Middle frontal gyrus (tissue), 1 donor: ENCODE measurements at regions not wholly inside any gene's neighbourhood (a gene's known extent, or its start where the extent isn't known, plus 50 kb on each side); places are given as distances from the start of the nearest gene placed in this dataset.
"Not testable (repeated sequence)": the region's sequence is repeated elsewhere in the genome, so short reads cannot be mapped to it uniquely, and the experiment has no call there.

ENCODE experiments used
- DNase-seq: peaks from one replicate; pipeline ENCODE4 v3.0.0-alpha.2; 2015; ENCODE audit warnings: low spot score; ENCODE audit errors: extremely low spot score

DNA sequence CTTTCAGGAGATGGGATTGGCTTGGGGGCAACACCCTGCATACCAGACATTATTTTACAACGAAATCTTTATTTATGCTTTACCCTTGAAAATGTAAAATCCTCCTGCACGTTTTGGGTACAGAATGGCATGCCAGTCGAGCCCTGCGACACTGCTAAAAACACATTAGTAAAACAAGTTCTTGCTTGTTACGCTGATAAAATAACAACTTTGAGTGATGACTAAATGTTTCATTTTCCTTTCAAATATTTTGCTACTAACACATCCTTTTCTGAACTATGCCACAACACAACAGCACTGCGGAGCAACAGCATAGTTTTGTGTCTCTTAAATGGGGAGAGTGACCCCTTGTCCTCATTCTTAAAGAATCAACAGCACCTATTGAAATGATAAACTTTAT, 76.0 kb upstream of the SEMA3D start:
- DNase-seq = no peak

- DNase-seq = no peak
Observed at GRCh38 chr7:85261336-85261735, 74.5 kb upstream of the SEMA3D start.

DNA sequence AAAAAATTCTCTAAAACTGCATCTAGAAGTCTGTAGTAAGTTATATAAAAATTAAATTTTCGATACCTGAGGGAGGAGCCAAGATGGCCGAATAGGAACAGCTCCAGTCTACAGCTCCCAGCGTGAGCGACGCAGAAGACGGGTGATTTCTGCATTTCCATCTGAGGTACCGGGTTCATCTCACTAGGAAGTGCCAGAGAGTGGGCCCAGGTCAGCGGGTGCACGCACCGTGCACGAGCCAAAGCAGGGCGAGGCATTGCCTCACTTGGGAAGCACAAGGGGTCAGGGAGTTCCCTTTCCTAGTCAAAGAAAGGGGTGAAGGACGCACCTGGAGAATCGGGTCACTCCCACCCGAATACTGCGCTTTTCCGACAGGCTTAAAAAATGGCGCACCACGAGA, 62.9 kb upstream of the SEMA3D start:
- not testable (repeated sequence) for DNase-seq

DNA sequence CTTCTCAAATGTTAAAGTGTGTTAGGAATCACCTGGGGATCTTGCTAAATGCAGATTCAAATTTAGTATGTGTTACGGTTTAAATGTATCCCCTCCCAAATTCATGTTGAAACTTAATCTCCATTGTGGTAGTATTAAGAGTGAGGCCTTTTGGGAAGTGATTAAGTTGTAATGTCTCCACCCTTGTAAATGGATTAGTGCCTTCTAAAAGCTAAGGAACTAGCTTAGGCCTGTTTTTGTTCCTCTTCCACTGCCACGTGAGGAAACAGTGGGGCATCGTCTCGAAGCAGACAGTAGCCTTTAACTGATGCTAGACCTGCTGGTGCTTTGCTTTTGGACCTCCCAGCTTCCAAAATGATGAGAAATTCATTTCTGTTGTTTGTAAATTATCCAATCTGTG, 52.3 kb upstream of the SEMA3D start:
- no peak for DNase-seq

GRCh38 chr7:85237721-85238120, 50.9 kb upstream of the SEMA3D start:
- DNase-seq = no peak
